HG03159 (cell line): ENCODE measurements at regions not wholly inside any gene's neighbourhood (a gene's known extent, or its start where the extent isn't known, plus 50 kb on each side); places are given as distances from the start of the nearest gene placed in this dataset.
"Not testable (repeated sequence)": the region's sequence is repeated elsewhere in the genome, so short reads cannot be mapped to it uniquely, and the experiment has no call there.

Experiments
- ATAC-seq: cut with Tn5 transposase; IDR thresholded peaks from one replicate; pipeline ENCODE4 v1.9.1; 2021; ENCODE audit warnings: mild to moderate bottlenecking, moderate library complexity; ENCODE audit not compliant: unreplicated experiment

DNA sequence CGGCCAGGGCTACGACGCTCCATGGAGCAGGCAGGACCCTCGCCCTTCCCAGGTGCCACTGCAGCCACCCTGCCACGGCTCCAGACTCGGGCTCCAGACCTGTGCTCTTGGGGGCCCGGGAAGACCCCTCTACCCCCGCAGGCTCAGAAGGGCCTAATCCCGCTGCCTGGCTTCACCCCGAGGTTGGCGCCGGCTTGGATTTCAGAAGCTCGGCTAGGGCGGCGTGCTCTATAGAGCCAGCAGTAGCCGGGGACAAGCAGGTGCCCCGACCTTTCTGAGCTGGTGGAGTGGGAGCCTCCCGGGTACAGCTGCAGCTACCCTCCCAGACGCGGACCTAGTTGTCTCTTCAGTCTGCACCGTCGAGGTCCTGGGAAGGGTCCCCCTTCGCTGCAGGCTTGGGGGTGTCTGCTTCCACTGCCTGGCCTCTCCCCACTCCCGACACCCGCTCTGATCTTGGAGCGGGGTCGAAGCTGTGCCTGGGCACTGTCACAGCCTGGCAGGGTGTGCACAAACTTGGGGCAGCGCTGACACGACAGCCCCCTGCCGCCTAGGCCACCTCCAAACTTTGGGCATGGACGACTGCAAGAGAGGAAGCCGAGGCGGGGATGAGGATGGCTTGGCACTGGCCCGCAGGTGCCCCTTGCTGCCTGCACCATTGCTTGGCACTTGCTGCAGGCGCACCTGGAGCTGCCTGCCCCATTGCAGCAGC, 1366.1 kb upstream of the CDH9 start:
- no peak for ATAC-seq

DNA sequence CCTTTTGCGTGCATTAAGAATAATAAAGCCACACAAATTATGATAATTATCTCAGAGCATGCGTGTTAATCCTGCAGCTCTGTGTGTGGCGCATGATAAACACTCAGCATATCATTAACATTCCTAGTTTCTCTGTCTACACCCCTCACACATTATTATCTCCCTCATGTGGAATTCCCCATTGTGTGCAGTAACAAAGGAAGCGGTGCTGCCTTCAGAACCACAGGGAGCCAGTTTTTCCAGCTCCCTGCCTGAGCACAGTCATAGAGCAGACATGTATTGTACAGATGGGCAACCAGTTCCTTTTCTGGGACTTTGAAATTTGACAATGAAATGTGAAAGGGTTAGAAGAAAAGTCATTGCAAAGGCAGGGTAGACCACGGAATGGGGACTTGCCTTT, 1365.5 kb upstream of the CDH9 start:
- ATAC-seq, result no peak

DNA sequence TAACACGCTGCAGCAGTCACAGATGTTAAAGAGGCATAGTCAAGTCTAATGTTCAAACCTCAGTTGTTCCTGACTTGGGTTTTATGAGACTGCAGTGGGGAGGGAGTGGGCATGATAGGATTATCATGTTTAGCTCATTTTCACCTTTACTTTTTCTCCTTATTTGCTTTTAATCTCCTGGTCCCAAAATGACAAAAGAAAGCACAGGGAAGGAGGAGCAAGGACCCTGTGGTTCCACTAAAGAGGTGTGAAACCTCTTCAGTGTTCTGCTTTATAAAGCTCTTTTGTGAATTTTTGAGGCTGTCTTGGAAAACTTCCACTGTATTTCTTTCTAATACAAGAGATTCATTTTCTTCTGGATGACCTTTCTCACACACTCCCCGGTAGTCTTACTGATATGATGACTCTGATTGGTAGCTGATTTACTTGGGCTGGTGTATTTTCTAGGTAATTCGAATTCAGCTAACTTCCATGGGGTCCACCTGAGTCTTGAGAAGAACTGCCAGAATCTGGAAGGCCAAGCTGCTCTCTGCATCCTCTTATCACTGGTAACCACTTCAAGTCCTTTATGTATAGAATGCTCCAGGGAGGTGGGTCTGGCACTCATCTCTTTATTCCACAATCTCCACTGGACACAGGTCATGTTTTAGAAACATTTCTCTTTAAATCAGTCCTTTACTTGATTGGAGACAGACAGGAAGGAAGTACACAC, 1364.4 kb upstream of the CDH9 start:
- ATAC-seq, result no peak

DNA sequence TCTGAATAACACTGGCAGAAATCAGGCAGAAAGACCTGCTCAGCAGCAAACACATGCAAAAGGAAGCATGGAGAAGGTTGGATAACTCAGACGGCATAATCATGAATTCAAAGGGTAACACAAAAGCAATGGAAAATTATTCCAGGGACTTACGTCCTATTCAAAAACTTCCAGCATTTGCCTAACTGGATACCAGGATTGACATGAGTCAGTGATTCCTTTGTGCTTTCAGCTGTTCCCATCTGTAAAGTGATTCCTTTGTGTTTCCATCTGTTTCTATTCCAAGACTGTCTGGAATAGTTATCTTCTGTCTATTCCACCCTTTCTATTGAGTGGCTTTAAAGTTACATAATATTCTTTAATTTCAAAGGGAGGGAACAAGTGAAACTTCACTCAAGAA, 1361.7 kb upstream of the CDH9 start:
- no peak for ATAC-seq

DNA sequence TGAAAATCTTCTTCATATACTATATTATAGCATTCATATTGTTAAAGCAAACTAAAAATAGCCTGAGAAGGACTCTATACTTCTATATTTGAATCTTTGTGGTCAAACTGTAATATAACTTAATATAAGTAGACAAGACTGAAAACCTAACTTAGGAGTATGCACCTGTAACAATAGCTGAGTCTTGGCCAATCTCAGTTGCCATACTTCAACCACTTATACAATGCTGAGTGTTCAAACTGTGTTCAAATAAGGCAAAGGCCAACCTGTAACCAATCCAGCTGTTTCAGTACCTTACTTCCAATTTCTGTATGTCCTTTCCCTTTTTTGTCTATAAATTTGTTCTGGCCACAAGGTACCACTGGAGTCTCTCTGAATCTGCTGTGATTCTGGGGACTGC, 1360.8 kb upstream of the CDH9 start:
- ATAC-seq, result no peak

DNA sequence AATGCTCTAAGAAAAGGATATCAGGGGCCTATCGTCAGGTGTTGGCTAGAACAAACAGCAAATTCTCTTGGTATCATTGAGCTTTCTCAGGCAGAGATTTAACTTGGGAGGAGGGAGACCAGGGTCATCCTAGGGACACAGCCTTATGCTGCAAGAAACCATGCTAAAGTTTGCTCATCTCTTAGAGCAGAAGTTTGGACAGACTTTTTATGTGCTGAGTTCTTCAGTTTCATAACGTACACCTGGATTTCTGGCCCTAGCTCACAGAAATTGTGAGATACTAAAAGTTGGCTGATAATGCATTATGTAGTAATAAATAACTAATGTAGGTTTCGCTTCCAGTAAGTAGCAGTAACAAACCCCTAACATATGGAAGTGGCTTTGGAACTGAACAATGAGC, 1359.8 kb upstream of the CDH9 start:
- no peak for ATAC-seq

DNA sequence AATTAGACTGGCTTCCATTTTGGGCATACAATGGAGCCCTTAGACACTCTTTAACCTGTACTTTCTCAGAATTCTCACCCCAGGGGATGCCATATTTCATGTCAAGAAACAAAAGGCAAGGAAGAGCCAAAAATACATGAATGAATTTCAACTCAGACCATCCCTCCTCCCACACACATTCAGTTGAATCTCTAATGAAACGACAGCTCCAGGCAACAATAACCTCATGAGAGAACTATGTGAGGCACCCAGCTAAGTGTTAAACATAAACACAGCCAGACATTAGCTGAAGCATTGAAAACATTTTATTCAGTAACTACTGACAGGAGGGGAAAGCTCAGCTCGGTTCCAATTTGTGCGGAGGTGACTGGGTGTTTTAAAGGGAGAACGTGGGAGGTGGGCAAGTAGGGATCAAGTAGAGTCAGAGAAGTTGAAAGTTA, 1359.1 kb upstream of the CDH9 start:
- ATAC-seq, result no peak

DNA sequence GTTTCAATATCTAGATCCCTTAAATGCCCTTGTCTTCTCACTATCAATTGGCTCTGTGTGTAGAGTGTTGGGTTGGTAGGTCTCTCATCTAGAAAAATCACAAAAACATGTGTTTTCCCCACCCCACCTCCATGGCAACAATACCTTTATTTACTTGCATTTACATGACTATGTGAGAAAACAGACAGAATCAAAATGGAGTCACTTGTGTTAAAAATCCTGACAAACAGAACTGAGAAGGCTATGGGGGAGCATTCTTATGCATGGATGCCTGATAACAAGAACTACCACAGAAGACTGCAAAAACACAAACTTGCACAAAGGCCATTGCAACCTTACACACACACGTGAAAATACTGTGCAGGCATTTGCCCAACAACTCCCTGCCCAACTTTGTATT, 1352.9 kb upstream of the CDH9 start:
- ATAC-seq, result no peak

DNA sequence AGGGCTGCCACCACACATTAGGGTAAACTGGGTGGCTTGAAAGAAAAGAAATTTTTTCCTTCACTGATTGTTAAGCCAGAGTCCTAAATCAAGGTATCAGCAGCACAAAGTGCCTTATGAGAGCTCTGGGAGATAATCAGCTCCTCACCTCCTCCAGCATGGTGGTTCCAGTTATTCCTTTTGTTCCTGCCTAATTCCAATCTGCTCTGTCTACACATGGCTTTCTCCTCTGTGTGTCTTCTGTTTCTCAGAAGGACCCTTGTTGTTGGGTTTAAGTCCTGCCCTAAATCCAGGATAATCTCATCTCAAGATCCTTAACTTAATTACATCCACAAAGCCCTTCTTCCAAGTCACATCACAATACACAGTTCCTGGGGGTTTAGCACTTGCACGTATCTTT, 1352.0 kb upstream of the CDH9 start:
- no peak for ATAC-seq

DNA sequence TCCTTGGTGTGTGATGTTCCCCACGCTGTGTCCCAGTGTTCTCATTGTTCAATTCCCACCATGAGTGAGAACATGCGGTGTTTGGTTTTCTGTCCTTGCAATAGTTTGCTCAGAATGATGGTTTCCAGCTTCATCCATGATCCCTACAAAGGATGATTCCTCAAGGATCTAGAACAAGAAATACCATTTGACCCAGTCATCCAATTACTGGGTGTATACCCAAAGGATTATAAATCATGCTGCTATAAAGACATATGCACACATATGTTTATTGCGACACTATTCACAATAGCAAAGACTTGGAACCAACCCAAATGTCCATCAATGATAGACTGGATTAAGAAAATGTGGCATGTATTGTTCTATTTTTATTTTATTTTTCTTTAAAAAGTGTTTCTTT, 1351.3 kb upstream of the CDH9 start:
- not testable (repeated sequence) for ATAC-seq

DNA sequence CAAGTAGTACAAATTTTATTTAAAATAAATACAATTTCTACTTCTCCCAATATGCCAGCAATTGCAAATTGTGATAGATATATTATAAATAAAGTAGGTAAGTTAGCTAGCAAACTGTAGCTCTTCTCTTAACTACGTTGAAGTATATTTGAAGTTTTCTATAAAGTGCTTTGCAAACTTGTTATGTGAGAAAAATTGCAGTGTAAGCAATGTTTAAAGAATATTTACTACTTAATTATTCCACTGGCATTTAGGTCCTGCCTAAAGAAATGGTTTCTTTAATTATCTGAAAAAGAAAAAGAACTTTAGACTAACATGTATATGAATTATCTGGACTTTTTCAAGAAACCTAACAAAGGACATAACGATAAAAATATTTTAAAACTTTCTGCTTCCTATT, 1350.0 kb upstream of the CDH9 start:
- ATAC-seq, result no peak

DNA sequence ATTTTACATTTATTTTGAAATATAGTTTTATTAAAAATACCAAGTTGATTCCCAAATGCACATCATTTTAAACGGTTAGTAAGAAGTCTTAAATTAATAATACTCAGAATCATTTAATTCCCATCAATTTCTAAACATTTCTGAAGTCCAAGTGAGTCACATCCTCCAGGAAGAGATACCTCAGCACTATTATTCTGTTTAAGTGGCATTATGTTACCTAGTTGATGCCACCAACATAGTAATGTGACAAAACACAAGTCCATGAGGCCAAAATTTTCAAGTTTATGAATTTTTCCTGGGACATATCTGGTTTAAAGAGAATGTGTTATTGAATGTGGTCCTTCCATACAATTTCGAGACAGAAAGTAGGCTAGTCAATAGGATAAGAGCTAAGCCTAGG, 1348.3 kb upstream of the CDH9 start:
- no peak for ATAC-seq

DNA sequence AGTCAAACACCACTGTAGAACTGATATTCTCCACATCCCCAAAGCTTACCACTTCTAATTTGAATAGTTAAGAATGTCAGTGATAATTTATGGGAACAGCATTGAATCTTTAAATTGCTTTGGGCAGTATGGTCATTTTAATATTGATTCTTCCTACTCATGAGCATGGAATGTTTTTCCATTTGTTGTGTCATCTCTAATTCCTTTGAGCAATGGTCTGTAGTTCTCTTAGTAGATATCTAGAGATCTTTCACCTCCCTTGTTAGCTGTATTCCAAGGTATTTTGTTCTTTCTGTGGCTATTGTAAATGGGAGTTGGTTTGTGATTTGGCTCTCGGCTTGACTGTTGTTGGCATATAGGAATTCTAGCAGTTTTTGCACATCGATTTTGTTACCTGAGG, 1341.8 kb upstream of the CDH9 start:
- no peak for ATAC-seq

DNA sequence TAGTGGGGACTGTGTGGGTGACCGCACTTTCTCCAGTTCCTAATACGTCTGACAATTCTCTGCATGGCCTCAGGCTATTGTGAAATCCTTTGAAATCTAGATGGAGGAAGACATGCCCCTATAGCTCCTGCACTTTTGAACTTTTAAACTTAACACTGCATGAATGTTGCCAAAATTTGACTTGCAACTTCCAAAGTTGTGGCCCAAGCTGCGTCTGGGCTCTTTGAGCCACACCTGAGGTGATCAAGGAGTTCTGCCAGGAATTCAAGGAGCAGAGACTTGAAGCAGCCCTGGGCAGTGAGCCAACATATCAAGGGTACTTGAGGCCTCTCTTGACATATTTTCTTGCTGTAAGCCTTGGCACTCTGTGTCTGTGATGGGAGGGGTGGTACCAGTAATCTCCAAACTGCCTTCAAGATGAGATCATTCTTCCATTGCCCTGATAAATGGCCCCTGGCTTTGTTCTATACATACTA, 1336.1 kb upstream of the CDH9 start:
- ATAC-seq, result no peak

DNA sequence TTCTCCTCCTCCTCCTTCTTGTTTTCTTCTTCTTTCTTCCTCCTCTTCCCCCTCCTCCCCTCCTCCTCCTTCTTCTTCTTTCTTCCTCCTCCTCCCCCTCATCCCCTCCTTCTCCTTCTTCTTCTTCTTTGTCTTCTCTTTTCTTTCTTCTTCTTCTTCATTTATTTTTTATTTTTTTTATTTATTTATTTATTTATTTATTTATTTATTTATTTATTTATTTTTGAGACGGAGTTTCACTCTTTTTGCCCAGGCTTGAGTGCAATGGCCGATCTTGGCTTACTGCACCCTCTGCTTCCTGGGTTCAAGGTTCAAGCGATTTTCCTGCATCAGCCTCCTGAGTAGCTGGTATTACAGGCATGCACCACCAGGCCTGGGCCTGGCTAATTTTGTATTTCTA, 1332.5 kb upstream of the CDH9 start:
- no peak for ATAC-seq

DNA sequence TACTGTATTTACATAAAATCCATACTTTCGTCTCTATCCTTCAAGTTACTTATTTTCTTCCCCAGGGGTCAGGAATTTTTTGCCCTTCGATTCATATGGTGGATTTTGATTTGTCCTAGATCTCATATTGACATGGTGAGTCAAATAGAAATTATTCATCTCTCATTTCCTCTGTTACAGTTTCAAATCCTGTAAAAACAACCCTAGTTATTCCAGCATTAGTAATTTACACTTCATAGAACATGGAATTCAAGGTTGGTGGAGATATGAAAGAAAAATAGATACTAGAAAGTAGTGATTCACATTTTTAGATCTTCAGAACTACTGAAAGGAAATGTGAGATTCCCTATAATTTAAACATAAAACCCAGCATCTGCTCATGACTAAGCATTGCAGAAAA, 1331.0 kb upstream of the CDH9 start:
- ATAC-seq, result no peak

DNA sequence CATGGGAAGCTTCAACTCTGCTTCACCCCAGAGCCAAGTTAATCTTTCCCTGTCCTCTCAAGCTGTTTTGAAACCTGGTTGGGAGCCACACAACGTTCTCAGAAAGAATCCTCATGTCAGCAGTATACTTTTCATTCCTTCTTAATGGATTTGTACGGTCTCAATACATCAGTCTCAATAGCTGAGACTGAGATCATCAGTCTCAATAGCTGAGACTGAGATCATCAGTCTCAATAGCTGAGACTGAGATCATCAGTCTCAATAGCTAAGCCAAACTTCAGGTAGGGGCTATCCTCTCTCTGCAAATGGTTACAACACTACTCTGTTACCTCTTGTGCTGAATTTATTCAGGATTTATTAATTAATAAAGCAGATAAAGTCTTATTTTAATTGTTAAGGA, 1317.4 kb upstream of the CDH9 start:
- no peak for ATAC-seq

DNA sequence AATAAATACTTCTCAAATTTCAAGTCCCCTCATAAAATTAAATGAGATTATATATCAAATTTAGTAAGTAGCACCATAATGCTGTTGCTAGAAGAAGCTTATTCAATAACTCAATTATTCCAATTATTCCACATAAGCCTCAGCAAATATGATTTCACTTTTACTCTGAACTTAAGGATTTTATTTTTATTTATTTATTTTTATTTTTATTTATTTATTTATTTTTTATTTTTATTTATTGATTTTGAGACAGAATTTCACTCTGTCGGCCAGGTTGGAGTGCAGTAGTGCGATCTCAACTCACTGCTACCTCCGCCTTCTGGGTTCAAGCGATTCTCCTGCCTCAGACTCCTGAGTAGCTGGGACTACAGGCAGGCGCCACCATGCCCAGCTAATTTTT, 1308.3 kb upstream of the CDH9 start:
- ATAC-seq, result no peak

DNA sequence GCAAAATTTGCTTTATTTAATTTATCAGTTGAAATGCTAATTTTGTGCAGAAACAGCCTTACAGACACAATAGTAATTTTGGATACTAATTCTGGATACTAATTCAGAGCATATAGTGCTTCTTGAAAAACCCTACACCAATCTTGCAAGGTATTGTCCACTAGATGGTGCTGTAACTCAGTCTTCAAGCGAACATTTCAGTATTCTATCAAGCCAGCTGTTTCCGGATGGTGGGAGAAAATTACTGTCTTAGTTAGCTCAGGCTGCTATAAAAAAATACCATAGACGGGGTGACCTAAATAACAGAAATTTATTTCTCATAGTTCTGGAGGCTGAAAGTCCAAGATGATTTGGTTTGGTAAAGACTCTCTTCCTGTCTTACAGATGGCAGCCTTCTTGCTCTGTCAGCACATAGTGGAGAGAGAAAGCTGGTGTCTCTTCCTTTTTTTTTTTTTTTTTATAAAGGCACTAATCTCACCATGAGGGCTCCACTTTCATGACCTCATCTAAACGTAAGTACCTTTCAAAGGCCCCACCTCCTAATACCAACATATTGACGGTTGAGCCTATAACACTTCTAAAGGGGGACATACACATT, 1306.5 kb upstream of the CDH9 start:
- ATAC-seq, result no peak

DNA sequence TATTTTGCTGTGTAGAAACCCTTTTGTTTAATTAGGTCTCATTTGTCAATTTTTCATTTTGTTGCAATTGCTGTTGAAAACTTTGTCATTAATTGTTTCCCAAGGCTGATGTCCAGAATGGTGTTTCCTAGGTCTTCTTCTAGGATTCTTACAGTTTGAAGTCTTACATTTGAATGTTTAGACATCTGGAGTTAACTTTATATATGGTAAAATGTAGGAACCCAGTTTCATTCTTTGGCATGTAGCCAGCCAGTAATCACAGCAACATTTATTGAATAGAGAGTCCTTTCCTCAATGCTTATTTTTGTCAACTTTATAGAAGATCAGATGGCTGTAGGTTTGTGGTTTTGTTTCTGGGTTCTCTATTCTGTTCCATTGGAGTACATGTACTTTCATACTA, 1290.8 kb upstream of the CDH9 start:
- ATAC-seq, result no peak

DNA sequence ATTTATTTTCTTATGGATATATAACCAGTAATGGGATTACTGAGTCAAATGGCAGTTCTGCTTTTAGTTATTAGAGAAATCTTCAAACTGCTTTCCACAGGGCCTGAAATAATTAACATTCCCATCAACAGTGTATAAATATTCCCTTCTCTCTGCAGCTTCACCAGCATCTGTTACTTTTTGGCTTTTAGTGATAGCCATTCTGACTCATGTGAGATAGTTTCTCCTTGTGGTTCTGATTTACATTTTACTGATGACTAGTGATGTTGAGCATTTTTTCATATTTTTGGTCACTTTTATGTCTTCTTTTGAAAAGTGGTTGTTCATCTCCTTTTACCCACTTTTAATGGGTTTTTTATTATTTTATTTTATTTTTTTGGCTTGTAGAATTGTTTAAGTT, 1290.3 kb upstream of the CDH9 start:
- ATAC-seq, result no peak

DNA sequence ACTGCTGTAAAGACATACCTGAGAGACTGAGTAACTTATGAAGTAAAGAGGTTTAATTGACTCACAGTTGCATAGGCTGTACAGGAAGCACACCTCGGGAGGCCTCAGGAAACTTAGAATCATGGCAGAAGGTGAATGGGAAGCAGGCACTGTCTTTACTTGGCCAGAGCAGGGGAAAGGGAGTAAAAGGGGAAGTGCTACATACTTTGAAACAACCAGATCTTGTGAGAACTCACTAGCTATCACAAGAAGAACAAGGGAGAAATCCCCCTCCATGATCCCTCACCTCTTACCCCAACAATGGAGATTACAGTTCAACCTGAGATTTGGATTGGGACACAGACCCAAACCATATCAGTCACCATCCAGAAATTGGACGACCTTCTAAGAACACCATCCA, 1285.8 kb upstream of the CDH9 start:
- ATAC-seq, result no peak
